Astrocyte (in vitro differentiated cells and primary cell): ENCODE measurements at regions not wholly inside any gene's neighbourhood (a gene's known extent, or its start where the extent isn't known, plus 50 kb on each side); places are given as distances from the start of the nearest gene placed in this dataset.
"Not testable (repeated sequence)": the region's sequence is repeated elsewhere in the genome, so short reads cannot be mapped to it uniquely, and the experiment has no call there.

Source experiments
- DNase-seq: peaks from one replicate; pipeline ENCODE4 v3.0.0-alpha.2; 2010; ENCODE audit warnings: low read depth
- FAIRE-seq: peaks from 2 replicates; lab custom pipeline; 2011; peaks lifted over from hg19 to GRCh38; lab: Jason Lieb, UNC
- H2AFZ ChIP-seq: 2 replicates; pipeline ENCODE4 v1.6.0; 2012; ENCODE audit warnings: low read depth, low read length, inconsistent platforms
- H3K27ac ChIP-seq: 2 replicates; pipeline ENCODE4 v1.5.1; 2011; ENCODE audit warnings: low read depth, low read length, inconsistent platforms
- H3K27me3 ChIP-seq: 2 replicates; pipeline ENCODE4 v1.6.0; 2011; ENCODE audit warnings: low read length, inconsistent platforms; ENCODE audit not compliant: insufficient read depth
- H3K36me3 ChIP-seq: 2 replicates; pipeline ENCODE4 v1.5.1; 2011; ENCODE audit warnings: low read length, inconsistent platforms; ENCODE audit not compliant: insufficient read depth
- H3K4me1 ChIP-seq: 2 replicates; pipeline ENCODE4 v1.5.1; 2011; ENCODE audit warnings: low read length, inconsistent platforms; ENCODE audit not compliant: insufficient read depth
- H3K4me2 ChIP-seq: 2 replicates; pipeline ENCODE4 v1.6.0; 2012; ENCODE audit warnings: low read length, inconsistent platforms
- H3K4me3 ChIP-seq: 2 replicates; pipeline ENCODE4 v1.5.1; 2011; ENCODE audit warnings: low read depth, mild to moderate bottlenecking, low read length, inconsistent platforms; ENCODE audit not compliant: insufficient read depth
- H3K79me2 ChIP-seq: 2 replicates; pipeline ENCODE4 v1.6.0; 2012; ENCODE audit warnings: mild to moderate bottlenecking, low read length, inconsistent platforms; ENCODE audit not compliant: insufficient read depth
- H3K9ac ChIP-seq: 2 replicates; pipeline ENCODE4 v1.6.0; 2012; ENCODE audit warnings: mild to moderate bottlenecking, low read length, inconsistent platforms
- H3K9me3 ChIP-seq: 2 replicates; pipeline ENCODE4 v1.5.1; 2012; ENCODE audit warnings: low read depth, mild to moderate bottlenecking, low read length, inconsistent platforms; ENCODE audit not compliant: insufficient read depth
- H4K20me1 ChIP-seq: 2 replicates; pipeline ENCODE4 v1.6.0; 2012; ENCODE audit warnings: low read length, inconsistent platforms; ENCODE audit not compliant: insufficient read depth
- H3K27ac Mint-ChIP-seq: one replicate; pipeline ENCODE4 v1.8.0; 2021; ENCODE audit warnings: mild to moderate bottlenecking, mixed read lengths; ENCODE audit not compliant: unreplicated experiment
- H3K27me3 Mint-ChIP-seq: one replicate; pipeline ENCODE4 v1.8.0; 2021; ENCODE audit warnings: low read depth, mixed read lengths; ENCODE audit not compliant: unreplicated experiment
- H3K36me3 Mint-ChIP-seq: one replicate; pipeline ENCODE4 v1.8.0; 2021; ENCODE audit warnings: low read depth, mixed read lengths; ENCODE audit not compliant: unreplicated experiment
- H3K4me1 Mint-ChIP-seq: one replicate; pipeline ENCODE4 v1.8.0; 2021; ENCODE audit warnings: low read depth, mixed read lengths; ENCODE audit not compliant: unreplicated experiment
- H3K4me3 Mint-ChIP-seq: one replicate; pipeline ENCODE4 v1.8.0; 2021; ENCODE audit warnings: mild to moderate bottlenecking, moderate library complexity, mixed read lengths; ENCODE audit not compliant: unreplicated experiment
- H3K9me3 Mint-ChIP-seq: one replicate; pipeline ENCODE4 v1.8.0; 2021; ENCODE audit warnings: mild to moderate bottlenecking, mixed read lengths; ENCODE audit not compliant: unreplicated experiment
- CTCF ChIP-seq: IDR thresholded peaks from 2 replicates; pipeline ENCODE4 v1.5.1; 2011; ENCODE audit warnings: low read depth, mild to moderate bottlenecking, inconsistent platforms, low read length, moderate library complexity; ENCODE audit not compliant: insufficient read depth
- EZH2 ChIP-seq: IDR thresholded peaks from 2 replicates; pipeline ENCODE4 v1.6.1; 2012; ENCODE audit warnings: mild to moderate bottlenecking, low read length, inconsistent platforms; ENCODE audit not compliant: insufficient read depth

DNA sequence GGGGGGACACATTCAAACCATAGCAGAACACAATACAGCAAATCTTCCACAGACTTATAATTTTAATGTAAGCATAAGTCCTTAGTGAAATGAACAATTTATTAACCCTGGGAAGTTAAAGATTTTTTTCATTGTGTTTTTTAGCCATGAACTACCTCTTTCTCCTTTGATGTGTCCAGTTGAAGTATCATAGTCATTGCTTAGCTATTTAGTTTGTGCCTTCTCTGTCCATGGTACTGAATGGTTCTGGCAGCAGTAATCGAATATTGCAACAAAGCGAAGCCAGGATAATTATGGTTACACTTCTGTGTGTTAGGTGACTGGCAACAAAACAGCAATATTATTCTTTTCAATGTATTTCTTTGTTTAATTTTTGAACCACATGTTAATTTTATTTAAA is 403.0 kb upstream of the ONECUT1 start:
- no peak overlapping the region for H3K4me2 ChIP-seq
- no peak overlapping the region for H3K9ac ChIP-seq
- TF ChIP-seq CTCF (no peak), EZH2 (no peak)
- H3K27ac Mint-ChIP-seq: no peak overlapping the region
- no peak overlapping the region for H3K4me3 Mint-ChIP-seq
- H3K27ac ChIP-seq: no peak overlapping the region
- peaks cover 2% of the 10 kb centered on the region for H3K9me3 Mint-ChIP-seq
- FAIRE-seq (no peak), DNase-seq (peak; percentile 6)
- H3K36me3 Mint-ChIP-seq: no peaks in the 10 kb centered on the region
- no peaks in the 10 kb centered on the region for H4K20me1 ChIP-seq
- peaks cover 10% of the 10 kb centered on the region for H3K27me3 ChIP-seq
- H3K4me1 ChIP-seq: no peaks in the 10 kb centered on the region
- H3K36me3 ChIP-seq: no peaks in the 10 kb centered on the region
- H3K4me1 Mint-ChIP-seq: no peaks in the 10 kb centered on the region
- no peaks in the 10 kb centered on the region for H3K79me2 ChIP-seq
- peaks cover 27% of the 10 kb centered on the region for H3K27me3 Mint-ChIP-seq
- H3K9me3 ChIP-seq: no peaks in the 10 kb centered on the region
- no peak overlapping the region for H3K4me3 ChIP-seq
- H2AFZ ChIP-seq: no peak overlapping the region

GRCh38 chr15:53189860-53190259 is 399.7 kb upstream of the ONECUT1 start:
- FAIRE-seq (no peak), DNase-seq (no peak)
- Mint-ChIP-seq H3K36me3 (no peaks in the 10 kb centered on the region), H3K27me3 (peaks cover 6% of the 10 kb centered on the region), H3K4me1 (no peaks in the 10 kb centered on the region), H3K27ac (no peak overlapping the region), H3K4me3 (no peak overlapping the region), H3K9me3 (peaks cover 2% of the 10 kb centered on the region)
- Histone ChIP-seq H3K9ac (no peak overlapping the region), H3K36me3 (no peaks in the 10 kb centered on the region), H3K4me2 (no peak overlapping the region), H3K9me3 (no peaks in the 10 kb centered on the region), H3K27ac (no peak overlapping the region), H4K20me1 (no peaks in the 10 kb centered on the region), H3K4me1 (no peaks in the 10 kb centered on the region), H2AFZ (no peak overlapping the region), H3K4me3 (no peak overlapping the region), H3K79me2 (no peaks in the 10 kb centered on the region), H3K27me3 (no peaks in the 10 kb centered on the region)
- TF ChIP-seq EZH2 (no peak), CTCF (no peak)

DNA sequence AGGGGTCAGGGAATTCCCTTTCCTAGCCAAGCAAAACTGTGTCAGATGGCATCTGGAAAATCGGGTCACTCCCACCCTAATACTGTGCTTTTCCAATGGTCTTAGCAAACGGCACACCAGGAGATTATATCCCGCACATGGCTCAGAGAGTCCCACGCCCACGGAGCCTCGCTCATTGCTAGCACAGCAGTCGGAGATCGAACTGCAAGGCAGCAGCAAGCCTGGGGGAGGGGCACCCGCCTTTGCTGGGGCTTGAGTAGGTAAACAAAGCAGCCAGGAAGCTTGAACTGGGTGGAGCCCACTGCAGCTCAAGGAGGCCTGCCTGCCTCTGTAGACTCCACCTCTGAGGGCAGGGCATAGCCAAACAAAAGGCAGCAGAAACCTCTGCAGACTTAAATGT is 393.3 kb upstream of the ONECUT1 start:
- FAIRE-seq, H3K27ac Mint-ChIP-seq, H3K9me3 Mint-ChIP-seq, H3K9me3 ChIP-seq, H3K4me1 Mint-ChIP-seq, H3K79me2 ChIP-seq, H2AFZ ChIP-seq, H3K36me3 Mint-ChIP-seq, H3K9ac ChIP-seq, H3K4me2 ChIP-seq, H3K4me3 ChIP-seq, H3K4me1 ChIP-seq, H3K27me3 Mint-ChIP-seq, H3K4me3 Mint-ChIP-seq, H3K36me3 ChIP-seq, DNase-seq, H3K27me3 ChIP-seq, H3K27ac ChIP-seq, H4K20me1 ChIP-seq: not testable (repeated sequence)
